IPS DF 4.7 (cell line): ENCODE measurements at regions not wholly inside any gene's neighbourhood (a gene's known extent, or its start where the extent isn't known, plus 50 kb on each side); places are given as distances from the start of the nearest gene placed in this dataset.

Experiments
- DNase-seq: peaks from one replicate; pipeline ENCODE4 v3.0.0-alpha.2; 2013; ENCODE audit warnings: low spot score; ENCODE audit errors: extremely low read depth

DNA sequence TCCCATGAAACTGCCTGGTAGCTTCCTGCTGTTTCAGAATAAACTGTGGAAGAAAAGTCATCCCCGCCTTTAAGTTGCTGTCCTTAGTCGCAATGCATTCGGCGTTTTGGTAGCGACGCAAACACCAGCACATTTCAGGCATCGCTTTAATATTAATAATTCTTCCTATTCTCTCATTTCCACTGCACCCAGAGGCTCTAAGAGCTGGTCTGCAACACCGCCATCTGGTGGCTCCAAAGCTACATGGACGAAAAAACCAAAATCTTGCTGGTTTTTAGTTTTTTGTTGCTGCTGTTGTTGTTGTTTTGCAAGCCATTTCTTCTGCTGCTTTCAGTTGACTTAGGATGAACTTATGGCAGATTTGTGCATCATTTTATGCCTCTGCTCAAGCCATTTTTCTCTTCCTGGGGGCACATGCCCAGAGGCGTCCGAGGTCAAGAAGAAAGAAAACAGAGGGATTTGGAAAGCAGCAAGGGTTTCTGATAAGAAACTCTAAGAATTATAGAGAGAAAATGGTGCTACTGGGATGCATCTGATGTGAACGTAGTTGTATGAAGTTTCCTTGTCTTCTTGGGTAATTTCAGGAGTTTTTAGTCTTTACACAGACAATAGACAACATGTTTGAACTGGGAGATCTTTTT, 345.4 kb upstream of the KIRREL3 start:
- DNase-seq: no peak

DNA sequence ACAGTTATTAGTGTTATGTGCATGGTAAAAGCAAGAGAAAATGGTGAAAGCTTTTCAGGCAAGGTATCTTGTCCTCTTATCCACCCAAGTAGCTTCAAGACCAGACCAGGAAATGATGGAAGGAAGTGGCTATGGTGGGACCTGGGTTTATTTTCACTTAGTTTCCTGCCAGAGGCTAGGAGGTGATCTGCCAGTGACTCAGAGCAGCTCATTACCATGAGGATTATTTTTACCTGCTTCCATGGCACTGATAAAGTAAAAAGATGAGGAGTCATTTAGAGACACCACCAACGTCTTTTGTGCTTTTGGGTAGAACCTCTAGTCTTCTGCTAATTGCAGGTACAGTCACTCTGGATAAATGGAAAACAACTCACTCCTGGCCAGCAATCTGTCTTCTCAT, 339.9 kb upstream of the KIRREL3 start:
- no peak for DNase-seq

DNA sequence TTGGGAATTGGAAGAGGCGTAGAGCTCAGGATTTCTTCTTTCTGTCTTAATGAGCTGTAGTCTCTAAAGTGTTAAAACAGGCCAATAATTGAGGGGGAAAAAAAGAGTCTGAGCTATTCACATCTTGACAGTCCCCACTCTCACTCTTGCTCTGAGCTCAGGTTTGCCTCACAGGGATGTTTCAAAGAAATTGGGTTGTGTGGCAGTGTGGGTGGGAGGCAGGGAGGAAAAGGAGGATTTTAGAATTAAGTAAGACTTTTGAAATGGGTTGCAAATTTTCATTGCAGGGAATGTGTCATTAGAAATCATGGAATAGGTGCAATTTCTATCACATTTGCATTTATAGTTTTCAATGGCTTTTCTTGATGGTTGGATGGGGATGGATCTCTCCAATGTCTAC, 338.8 kb upstream of the KIRREL3 start:
- DNase-seq: no peak

DNA sequence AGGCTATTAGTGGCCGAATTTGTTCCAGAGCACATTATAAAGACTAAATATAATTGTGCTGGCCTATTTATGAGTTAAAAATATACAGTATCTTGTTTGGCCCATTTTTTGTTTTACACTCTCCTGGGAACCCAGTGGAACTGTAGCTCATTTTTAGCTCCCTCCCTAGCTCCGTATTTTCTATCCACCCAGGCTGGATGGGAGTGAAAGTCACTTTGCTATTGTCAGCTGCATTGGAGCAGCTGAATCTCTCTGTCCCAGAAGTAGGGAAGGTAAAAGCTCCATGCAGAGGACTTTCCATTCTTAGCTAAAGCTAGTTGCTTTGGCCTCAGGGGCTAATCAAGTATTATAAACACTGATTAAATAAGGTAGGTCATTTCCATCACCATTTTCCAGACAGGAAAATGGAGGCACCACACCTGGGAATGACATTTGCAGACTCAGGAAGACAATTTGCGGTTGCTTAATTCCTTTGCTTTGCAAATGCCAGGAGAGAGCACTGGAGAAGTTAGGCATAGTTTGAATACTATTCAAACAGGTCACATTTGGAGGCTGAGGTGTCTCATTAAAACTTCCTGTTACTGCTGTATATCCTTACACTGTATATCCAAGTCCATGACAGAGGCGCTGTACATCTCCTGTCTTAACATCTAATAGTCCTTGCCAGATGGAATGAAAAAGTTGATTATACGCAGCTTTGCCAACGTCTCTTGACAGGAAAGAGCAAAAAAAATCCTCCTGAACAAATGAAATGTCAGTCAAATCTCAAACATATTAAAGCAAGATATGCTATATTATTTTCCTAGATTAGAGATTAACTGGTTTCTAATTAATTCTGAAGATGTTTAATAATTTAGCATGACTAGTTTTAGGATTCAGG, 338.1 kb upstream of the KIRREL3 start:
- DNase-seq: peak; percentile 49

DNA sequence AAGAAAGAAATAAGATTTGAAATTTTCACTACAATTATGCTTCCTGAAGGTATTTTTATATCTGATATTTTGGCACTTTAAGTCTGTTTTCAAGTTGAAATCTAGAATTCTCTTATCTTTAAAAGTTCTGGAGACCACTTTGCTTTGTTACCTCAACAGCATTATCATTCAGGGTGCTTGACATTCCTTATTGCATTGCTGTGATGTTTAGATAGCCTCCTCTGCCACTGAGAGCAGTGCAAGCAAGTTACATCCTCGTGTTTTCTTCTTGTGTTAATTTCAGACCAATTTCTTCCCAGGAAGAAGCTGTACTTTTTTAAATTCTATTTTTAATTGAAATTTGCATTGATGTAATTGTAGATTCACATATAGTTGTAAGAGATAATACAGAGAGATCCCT, 333.9 kb upstream of the KIRREL3 start:
- DNase-seq: no peak

DNA sequence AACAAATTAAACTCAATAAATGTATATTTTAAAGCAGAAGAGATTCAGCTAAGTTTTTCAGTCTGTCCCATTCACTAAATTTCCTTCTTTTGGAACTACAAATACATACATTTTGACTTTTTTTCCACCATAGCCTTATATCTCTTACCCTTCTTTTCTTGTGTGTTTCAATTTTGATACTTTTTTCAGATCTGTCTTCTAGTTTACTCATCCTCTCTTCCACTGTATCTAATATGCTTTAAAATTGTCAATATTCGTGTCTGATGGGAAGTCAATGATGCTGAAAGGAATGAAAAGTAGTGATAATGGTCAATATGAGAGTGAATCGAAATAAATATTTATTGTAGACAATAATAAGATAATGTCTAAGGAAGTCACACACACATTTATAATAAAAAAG, 332.3 kb upstream of the KIRREL3 start:
- DNase-seq: no peak

DNA sequence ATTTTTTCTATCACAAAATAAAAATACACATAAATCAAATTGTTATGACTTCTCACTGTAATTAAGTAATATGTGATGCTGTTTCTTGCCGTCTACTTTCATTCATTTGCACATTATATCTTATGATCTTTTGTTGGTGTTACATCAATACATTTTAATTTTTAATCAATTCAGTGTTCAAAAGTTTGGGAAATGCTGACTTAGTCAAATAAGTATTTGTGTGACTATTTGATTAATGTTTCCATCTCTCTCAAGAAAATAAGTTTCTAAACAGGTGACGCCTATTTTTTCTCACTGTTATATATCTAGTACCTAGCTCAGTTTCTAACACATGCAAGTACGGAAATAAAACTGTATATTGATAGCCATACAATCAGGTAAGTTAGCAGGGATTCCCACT, 329.5 kb upstream of the KIRREL3 start:
- DNase-seq: no peak

DNA sequence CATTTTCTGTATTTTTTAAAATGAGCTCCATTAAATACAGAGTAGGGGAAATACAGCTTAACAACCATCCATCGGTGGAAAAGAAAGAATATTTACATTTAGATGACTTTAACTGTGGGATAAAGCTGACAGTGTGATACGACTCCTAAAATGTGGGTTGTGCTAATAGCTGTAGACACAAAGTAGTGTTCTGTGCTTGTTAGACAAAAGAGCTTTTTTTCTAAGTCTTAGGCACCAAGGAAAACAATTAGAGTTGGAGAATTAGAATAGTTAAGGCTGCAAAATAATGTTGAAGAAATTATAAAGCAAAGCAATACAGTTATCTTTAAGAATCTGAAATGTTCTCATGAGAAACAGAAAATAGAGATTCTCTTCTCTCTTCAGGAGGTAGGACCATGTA, 307.7 kb upstream of the KIRREL3 start:
- DNase-seq: no peak

DNA sequence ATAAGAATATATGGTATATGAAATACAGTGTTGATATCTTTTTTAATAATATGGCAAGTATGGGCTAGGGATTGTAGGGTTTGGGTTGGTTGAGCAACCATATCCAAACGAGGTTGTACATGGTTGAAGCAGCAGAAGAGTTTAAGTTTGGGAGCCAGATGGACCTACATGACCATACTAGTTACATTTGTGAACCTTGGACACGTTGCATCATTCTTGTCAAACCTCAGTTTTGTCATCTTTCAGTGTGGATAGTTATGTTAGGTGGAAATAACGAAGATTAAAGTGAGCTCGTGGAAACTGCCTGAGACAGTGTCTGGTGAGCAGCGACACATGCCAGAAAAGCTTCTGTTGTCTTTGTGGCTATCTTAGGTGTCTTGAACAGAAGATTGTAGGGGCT, 307.1 kb upstream of the KIRREL3 start:
- DNase-seq: no peak

DNA sequence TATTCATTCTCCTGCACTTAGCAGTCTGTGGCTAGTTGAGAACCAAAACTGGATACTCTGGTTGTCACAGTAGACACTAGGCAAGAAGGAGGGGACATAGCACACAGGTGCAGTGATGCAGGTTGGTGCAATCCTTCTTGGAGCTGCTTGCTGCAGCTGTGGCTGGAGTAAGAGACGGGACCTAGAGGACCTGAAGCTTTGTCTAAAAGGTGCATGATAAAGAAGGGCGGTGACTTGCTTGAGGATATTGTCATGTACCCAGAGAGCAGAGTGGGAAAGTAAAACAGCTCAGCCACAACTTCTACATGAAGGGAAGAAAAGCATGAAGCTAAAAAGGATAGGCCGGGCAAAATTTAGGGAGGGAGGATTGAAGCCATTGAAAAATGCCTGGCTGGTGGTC, 304.1 kb upstream of the KIRREL3 start:
- DNase-seq: no peak

DNA sequence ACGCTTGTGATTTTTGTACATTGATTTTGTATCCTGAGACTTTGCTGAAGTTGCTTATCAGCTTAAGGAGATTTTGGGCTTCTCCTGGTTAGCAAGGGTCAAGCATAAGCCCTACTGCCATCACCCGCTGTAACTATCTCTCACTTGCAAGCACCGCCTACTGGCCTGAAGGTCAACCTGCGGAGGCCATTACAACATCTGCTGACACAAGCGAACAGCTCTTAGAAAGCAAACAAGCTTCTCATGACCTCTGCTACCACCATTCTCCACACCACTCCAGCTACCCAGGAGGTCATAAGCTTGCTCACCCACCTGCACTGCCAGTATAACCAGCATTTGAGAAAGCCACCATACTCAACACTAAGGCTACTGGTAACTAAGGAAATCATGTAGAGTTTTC, 288.4 kb upstream of the KIRREL3 start:
- DNase-seq: no peak

DNA sequence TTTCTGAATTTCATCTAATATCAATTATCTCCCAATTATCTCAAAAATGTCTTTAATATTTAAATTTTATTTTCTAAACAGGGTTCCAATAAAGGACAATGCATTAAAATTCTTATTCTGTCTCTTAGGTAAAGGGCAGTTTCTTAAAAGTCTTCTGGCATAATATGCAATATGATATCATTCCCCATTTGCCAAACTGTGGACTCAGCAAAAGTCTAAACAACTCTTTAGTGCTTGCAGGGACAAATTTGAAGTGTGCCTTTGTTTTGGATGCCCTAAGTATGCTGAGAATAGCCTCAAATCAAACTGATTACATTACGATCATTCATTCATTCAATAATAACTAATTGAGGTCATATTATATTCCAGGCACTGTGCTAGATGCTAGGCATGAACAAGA, 281.0 kb upstream of the KIRREL3 start:
- no peak for DNase-seq

DNA sequence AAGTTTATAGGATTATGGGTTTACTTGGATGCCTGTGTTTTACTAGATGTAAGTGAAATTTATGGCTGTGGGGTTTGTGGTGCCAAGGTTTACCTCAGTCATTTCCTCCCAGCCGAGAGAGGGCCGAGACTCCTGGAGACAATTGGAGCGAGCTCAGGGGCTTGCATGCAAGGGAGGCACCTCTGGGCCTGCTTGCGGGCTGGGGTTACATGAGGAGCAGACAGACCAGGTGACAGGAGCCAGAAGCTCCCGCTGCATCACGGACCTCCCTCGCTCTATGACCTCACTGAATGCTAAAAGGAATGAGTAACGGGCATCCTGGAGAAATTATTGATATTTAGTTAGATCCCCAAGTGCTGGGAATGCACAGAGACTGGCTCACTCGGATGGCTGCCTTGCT, 275.2 kb upstream of the KIRREL3 start:
- DNase-seq: no peak

DNA sequence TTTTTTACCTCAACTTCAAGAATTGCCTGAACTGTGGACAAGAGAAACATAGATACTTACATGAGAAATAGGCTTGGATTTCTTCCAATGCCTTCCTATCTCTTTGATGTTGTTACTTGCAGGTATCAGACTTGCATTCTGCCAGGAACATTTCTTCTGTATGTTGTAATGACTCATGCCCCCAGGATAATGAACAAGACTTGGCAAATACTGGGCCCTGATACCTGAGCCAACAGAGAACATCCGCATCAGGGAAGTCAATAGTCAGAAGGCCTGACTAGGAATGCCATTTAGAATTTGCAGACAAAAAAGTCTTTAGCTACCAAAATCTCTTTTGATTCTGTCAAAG, 273.7 kb upstream of the KIRREL3 start:
- DNase-seq: no peak

DNA sequence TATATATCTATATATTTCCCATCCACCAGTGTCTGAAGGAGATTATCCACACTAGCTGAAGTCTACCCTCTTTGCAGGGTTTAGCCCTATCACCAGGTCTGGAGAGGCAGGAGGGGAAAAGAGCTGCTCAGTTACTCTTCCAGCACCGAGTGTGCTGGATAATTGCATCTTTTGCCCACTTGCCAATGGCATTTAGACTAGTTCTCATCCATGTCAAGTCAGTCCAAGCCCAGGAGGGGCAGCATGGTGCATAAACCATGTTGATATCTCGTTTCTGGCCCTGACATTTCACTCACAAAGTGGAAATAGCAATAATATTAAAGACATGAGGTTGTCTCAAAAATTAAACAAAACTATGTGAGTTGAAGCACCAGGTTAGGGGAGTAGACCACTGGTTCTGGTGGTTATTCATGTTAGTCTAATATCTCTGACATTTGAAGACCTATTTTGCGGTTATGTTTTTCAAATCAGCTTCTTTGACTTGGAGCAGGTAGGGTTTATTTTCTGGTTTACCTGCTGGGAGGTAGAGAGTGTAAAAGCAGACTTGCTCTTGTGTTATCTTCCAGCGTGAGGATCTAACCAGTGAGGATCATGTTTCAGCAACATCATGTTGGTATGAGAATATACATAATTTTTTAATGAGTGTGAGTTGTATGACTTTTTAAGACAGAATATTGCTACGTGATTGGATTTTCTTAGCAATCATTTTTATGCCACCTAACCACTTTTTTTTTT, 273.2 kb upstream of the KIRREL3 start:
- no peak for DNase-seq

DNA sequence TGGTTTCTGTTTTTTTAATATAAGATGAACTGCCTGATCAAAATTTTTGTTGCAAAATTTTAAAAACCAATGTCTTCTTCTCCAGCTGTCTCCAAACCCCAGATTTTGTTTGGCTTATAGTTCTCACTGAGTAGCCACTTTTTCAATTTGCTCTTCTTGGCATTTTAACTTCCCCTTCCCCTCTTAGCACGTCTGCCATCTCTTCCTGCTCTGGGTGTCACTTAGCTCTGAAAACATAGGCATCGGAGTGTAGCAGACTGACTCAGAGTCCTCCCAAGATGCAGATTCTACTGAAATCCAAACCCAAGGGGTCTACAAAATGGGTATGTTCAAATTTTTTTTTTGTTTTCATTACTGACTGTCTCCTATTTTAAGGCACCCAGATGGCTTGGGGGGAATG, 270.3 kb upstream of the KIRREL3 start:
- no peak for DNase-seq

DNA sequence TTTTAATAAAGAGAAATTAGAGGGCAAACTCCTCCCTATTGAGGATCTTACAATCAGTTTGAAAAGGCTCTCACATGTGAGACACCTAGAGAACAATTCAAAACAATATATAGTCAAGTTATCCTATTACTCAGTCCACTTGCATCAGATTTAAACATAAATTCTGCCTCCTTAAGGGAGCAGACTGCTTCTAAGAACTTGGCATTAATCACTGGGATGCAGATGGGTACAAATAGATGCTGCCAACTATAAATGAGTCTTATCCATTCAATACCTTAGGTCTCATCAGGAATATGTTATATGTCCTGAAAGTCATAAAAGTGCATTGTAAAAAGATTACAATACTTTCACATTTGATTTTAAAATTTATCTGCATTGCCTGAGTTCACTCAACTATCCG, 269.3 kb upstream of the KIRREL3 start:
- DNase-seq: no peak

DNA sequence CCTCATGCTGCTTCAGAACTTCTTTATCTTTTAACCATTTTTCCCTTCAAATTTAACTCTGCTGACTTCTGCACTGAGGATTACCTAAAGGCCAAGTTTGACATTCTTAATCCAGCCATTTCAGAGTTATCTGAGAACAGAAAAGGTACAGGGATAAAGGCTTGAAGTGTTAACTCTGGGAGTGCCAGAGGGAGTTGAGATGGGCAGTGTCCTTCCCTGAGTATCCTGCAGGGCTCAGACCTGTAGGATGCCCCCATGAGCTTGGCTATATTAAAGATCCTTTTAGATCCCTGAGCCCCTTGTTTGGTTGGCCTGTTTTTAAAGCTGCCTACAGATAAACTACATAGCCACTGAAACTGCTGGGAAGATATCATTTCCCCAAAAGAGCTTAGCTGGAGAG, 268.4 kb upstream of the KIRREL3 start:
- DNase-seq: no peak

DNA sequence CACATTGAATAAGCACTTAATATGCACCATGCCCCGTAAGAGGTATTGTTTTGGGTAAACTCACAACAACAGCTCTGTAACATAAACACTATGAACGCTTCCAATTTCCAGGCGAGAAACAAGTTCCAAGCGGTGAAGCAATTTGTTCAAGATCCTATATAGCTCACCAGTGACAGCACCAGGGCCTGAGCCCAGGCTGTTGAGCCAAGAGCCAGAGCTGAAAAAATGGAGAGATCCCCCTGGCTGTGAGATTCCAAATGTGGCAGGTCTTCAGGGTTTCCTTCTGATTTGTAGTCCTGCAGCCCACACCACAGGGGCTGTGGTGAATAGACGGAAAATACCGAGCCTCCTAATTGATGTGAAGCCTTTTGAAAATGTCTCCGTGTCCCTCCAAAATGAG, 268.0 kb upstream of the KIRREL3 start:
- no peak for DNase-seq

DNA sequence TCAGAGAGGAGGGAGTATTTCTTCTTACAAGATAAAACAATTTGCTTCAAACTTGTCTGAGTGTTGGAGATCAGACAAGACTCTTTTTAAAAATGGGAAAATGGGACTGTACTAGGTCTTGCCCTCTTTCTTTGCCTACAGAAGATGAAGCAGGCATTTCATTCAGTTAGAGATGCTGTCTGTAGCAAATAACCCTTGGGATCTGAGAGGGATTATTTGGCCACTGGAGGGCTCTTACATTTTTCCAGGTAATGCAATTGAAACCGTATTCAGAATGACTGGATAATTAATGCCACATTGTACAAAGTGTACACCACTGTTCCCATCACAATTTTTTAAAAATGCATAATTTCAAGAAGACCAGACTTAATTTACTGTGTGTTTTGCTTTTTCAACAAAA, 258.5 kb upstream of the KIRREL3 start:
- DNase-seq: no peak

DNA sequence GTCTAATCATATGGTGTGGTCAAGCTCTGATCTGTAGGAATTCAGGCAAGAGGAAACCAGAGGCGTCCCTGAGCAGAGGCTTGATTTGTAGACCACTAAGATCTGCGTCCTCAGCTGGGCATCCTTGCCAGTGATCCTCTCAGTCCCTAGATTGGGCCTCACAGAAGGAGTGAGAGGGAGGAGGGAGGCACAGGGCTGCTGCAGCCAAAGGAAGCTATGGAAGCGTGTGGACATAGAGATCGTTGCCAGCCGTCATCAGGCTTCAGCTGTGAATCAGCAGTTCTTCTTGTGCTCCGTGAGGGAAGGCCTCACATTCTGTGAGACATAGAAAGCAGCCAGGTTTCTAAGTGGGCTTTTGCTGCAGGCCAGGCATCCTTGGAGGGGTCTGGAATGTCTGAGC, 254.6 kb upstream of the KIRREL3 start:
- DNase-seq: no peak

DNA sequence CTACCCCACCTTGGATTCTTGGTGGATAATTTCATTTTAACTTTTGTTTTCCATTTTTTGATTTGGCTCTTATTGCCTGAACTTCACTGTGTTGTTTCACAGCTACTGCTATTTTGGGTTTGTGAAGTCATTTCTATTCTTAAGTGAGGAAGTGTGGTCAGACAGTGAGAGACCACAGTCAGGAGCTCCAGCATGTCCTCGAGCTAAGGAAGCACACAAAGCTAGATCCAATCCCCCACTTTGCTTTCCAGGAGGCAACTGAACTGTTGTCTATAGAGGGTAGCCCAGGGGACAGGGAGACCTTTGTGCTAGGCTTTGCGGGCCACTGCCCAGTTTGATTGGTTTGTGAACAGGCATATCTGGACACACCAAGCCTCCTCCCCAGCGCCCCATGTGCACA, 251.8 kb upstream of the KIRREL3 start:
- no peak for DNase-seq

DNA sequence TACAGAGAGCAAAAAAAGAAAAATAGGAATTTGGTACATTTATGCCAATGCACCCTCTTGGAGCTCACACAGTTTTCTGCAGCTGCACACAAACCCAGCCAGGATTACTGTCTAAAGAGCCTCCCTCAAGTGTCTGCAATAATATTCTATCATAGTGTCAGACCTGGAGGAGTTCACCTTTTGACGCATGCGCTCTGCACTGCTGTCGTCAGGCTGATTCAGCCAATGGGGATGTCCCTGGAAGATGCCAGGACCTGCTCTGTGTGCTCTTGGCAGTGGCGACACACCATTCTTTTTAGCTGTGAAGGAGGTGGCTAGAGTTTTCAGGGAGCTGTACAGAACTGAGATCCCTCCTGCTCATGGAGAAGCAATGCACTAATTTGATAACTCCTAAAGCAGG, 249.0 kb upstream of the KIRREL3 start:
- no peak for DNase-seq
